Common myeloid progenitor, CD34-positive (primary cell): ENCODE measurements at regions not wholly inside any gene's neighbourhood (a gene's known extent, or its start where the extent isn't known, plus 50 kb on each side); places are given as distances from the start of the nearest gene placed in this dataset.

Source experiments
- CTCF ChIA-PET: fragments of 350-600 bp; sonication (Branson Sonifier 250); formaldehyde crosslinking; loops from one replicate; lab custom pipeline; 2021; ENCODE audit warnings: antibody characterized with exemption; lab: Charles Lee
- POLR2A ChIA-PET: fragments of 350-600 bp; sonication (Branson Sonifier 250); formaldehyde crosslinking; loops from one replicate; lab custom pipeline; 2021; ENCODE audit warnings: antibody characterized with exemption; lab: Charles Lee
- DNase-seq, 3 donors: peaks; one replicate each; pipeline versions ENCODE4 v3.0.0 to v3.0.0-alpha.2; 2013
- H3K27ac ChIP-seq, 2 experiments: 1 replicate in 1 of 2; 2 replicates in 1 of 2; pipeline ENCODE4 v1.7.0; 2013; ENCODE audit warnings: inconsistent platforms in 2 of 2, low read length in 2 of 2, mild to moderate bottlenecking in 2 of 2, low read depth in 1 of 2, moderate library complexity in 1 of 2; ENCODE audit not compliant: severe bottlenecking in 2 of 2, insufficient read depth in 1 of 2, poor library complexity in 1 of 2
- H3K27me3 ChIP-seq, 5 experiments: replicated peaks in 2 of 5; 1 replicate in 3 of 5; 2 replicates in 2 of 5; pipeline versions ENCODE4 v1.6.1 to v1.7.0; 2013; ENCODE audit warnings: low read length in 4 of 5, mild to moderate bottlenecking in 2 of 5, moderate library complexity in 2 of 5, inconsistent platforms in 1 of 5; ENCODE audit not compliant: insufficient read depth in 5 of 5, control insufficient read depth in 4 of 5
- H3K36me3 ChIP-seq, 4 experiments: 1 replicate in 2 of 4; 2 replicates in 2 of 4; pipeline versions ENCODE4 v1.6.1 to v1.7.0; 2013; ENCODE audit warnings: low read length in 3 of 4, control low read depth in 1 of 4, mild to moderate bottlenecking in 1 of 4; ENCODE audit not compliant: control insufficient read depth in 4 of 4, insufficient read depth in 4 of 4
- H3K4me1 ChIP-seq, 4 experiments: 1 replicate in 3 of 4; 2 replicates in 1 of 4; pipeline versions ENCODE4 v1.6.1 to v1.7.1; 2013; ENCODE audit warnings: low read length in 3 of 4, mild to moderate bottlenecking in 3 of 4, control low read depth in 1 of 4, inconsistent platforms in 1 of 4, moderate library complexity in 1 of 4; ENCODE audit not compliant: control insufficient read depth in 4 of 4, insufficient read depth in 4 of 4; ENCODE audit errors: control extremely low read depth in 1 of 4
- H3K4me3 ChIP-seq, 7 experiments: 1 replicate in 4 of 7; 2 replicates in 3 of 7; pipeline versions ENCODE4 v1.5.1 to v1.7.0; 2013; ENCODE audit warnings: mild to moderate bottlenecking in 7 of 7, low read length in 6 of 7, moderate library complexity in 6 of 7, inconsistent platforms in 2 of 7, low read depth in 2 of 7, control low read depth in 1 of 7; ENCODE audit not compliant: insufficient read depth in 4 of 7, control insufficient read depth in 1 of 7; ENCODE audit errors: extremely low read depth in 1 of 7
- H3K9me3 ChIP-seq, 5 experiments: 1 replicate in 4 of 5; 2 replicates in 1 of 5; pipeline versions ENCODE4 v1.6.1 to v1.7.1; 2013; ENCODE audit warnings: low read length in 4 of 5, mild to moderate bottlenecking in 2 of 5, inconsistent platforms in 1 of 5, low read depth in 1 of 5, moderate library complexity in 1 of 5; ENCODE audit not compliant: control insufficient read depth in 4 of 5, insufficient read depth in 2 of 5; ENCODE audit errors: control extremely low read depth in 1 of 5
- WGBS: methylation state at CpG from one replicate; pipeline ENCODE4 v1.1.5; 2013; ENCODE audit not compliant: insufficient coverage; 5-methylcytosine and 5-hydroxymethylcytosine counted together

DNA sequence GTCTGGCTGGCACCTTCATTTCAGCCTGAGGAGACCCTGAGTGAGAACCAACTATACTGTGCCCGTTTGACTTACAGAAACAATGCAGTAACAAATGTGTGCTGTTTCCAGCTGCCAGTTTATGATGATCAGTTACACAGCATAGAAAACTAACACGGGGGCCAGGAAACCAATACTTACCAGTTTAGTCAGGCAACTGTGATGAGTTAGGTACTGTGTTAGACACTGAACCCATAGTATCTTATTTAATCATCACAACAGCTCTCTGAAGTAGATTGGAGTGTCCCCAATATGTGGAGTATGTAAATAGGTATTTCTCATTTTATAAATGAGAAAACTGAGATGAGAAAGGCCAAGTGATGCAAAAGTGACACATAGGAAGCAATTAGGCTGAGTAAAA, 620.9 kb upstream of the KLF12 start:
- no peak overlapping the region for H3K4me3 ChIP-seq
- H3K27me3 ChIP-seq = no peaks in the 10 kb centered on the region
- H3K27ac ChIP-seq = no peak overlapping the region
- no peak for DNase-seq
- ChIA-PET POLR2A (no interaction called here), CTCF (no interaction called here)
- H3K9me3 ChIP-seq = no peaks in the 10 kb centered on the region
- no peaks in the 10 kb centered on the region for H3K4me1 ChIP-seq
- H3K36me3 ChIP-seq = no peaks in the 10 kb centered on the region
- 90% methylated on average over 1 of the region's 2 CpGs for WGBS

DNA sequence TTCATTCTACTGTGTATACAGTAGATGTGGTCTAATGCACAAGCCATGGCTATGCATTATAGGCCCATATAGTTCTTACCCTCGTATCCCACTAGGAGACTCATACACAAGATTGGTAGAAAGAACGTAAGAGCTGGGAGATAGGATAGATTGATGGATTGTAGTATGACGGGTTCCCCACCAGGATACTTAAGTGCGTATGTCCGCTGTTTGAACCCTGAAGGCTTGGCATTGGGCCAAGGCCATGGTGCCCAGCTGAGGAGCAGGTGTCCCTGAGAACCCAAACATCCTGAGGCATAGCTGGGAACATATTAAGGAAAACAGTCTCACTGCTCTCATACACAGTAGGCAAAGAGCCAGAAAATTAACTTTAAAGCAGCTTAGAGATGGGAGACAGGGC, 617.5 kb upstream of the KLF12 start:
- Histone ChIP-seq H3K4me1 (no peaks in the 10 kb centered on the region), H3K36me3 (no peaks in the 10 kb centered on the region), H3K27ac (no peak overlapping the region), H3K9me3 (no peaks in the 10 kb centered on the region), H3K4me3 (no peak overlapping the region), H3K27me3 (no peaks in the 10 kb centered on the region)
- ChIA-PET POLR2A (no interaction called here), CTCF (no interaction called here)
- WGBS = 97% methylated on average over 4 of the region's 5 CpGs
- DNase-seq = no peak

DNA sequence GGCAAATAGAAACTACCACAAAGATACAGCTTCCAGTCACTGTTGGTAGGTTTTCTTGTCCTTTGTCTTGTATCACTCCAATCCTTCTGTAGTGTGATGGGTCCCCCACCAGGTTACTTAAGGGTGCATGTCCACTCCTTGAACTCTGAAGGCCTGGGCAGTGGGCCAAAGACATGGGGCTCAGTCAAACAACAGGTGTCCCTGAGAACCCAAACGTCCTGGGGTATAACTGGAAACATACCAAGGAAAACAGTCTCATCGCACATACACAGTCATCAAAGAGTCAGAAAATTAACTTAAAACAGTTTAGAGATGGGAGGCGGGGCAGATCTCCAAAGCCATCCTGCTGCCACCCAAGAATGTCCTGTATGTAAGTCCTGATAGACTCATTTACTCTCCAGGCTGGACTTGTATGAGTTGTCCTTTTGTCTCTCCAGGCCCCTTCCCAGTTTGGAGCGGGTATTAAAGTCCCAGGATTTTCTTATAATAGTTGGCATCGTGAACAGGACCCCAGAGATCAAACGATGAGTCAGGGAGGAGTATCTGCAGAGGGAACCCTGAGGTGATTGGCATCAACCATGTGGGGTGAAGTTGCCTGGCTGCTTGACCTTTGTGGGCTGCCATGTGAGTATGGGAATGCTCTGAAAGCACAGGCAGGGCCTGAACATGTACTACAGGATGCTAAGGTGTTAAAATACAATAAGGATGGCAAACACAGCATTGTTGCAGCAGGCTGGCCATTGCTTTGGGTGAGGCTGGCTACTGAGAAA, 613.2 kb upstream of the KLF12 start:
- Histone ChIP-seq H3K4me3 (no peak overlapping the region), H3K36me3 (no peaks in the 10 kb centered on the region), H3K4me1 (no peaks in the 10 kb centered on the region), H3K27me3 (no peaks in the 10 kb centered on the region), H3K27ac (no peak overlapping the region), H3K9me3 (no peaks in the 10 kb centered on the region)
- POLR2A ChIA-PET = no interaction called here
- CTCF ChIA-PET = no interaction called here
- DNase-seq = no peak
- WGBS = 86% methylated on average over 6 of the region's 6 CpGs

DNA sequence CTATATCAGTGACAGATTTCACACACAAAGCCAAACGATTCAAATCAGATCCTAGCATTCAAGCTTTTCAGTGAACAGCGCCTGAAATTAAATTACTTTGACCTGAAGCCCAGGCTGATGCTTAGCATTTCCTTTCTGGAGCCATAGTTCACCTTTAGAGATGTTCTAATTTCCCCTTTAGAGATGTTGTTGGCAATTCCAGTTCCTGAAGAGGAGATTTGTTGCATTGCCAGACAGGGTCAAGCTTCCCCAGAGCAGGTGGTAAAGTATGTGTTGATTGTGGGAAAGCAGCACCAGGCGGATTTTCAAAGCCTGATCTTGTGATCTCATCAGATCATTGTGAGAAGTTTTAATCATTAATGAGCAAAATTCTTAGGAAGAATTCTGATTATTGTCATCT, 609.8 kb upstream of the KLF12 start:
- WGBS = 86% methylated on average over 2 of the region's 3 CpGs
- ChIA-PET CTCF (no interaction called here), POLR2A (no interaction called here)
- H3K4me1 ChIP-seq = no peaks in the 10 kb centered on the region
- peaks cover 0 to 3% (median 0%) of the 10 kb centered on the region in 5 experiments for H3K27me3 ChIP-seq
- no peak for DNase-seq
- no peak overlapping the region for H3K27ac ChIP-seq
- H3K36me3 ChIP-seq = no peaks in the 10 kb centered on the region
- no peak overlapping the region for H3K4me3 ChIP-seq
- H3K9me3 ChIP-seq = no peaks in the 10 kb centered on the region

DNA sequence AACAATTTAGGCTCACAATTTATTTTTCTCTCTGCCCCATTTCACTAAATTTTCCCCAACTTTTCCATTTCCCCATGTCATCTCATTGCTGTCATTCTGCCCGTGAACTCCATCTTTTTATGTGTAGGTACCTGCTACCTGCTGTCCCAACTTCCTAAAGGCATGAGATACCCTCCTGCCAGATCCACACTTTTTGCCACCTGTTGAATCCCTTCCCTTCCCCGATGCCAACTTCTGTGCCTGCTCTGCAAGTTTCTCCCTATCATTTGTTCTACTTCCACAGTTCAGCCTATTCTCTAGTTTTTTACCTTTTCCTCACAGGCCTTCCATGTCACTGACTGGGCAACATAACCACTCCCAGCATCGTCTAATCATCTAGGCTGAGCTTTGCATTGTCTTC, 607.5 kb upstream of the KLF12 start:
- POLR2A ChIA-PET = no interaction called here
- 100% methylated on average over 2 of the region's 3 CpGs for WGBS

DNA sequence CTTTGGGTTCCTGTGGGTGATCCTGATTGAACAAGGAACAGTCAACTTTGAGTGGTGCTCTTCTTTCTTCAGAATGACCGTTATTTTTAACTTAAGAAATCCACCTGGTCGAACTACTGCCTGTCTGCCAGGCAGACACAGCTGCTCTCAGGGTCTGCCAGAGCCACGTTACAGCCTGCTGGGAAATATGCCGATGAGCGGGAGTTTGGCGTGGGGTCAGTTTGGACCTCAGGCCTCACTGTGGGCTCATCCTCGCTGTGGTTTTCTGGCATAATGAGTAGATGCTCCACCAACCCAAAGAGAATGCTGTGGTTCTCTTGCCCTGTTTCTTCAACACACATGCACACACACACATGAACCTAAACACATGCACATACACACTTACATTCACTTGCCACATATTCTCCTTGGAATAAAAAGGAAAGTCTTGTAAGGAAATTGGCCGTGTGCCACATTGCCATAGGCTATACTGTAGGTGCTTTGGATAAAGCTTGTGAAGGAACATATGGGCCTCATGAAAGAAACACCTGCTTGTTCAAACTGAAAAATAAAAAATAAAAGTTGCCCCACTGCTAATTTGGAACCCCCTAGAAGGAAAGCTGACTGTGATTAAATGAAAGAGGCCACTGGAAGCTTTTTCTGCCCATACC, 598.7 kb upstream of the KLF12 start:
- Histone ChIP-seq H3K27ac (no peak overlapping the region), H3K4me1 (no peaks in the 10 kb centered on the region), H3K27me3 (no peaks in the 10 kb centered on the region), H3K9me3 (no peaks in the 10 kb centered on the region), H3K36me3 (no peaks in the 10 kb centered on the region), H3K4me3 (no peak overlapping the region)
- CTCF ChIA-PET = no interaction called here
- no peak for DNase-seq
- WGBS = 91% methylated on average over 7 of the region's 8 CpGs
- POLR2A ChIA-PET = no interaction called here

More for the DNA sequence above, 607.5 kb upstream of the KLF12 start:
- H3K9me3 ChIP-seq = no peaks in the 10 kb centered on the region
- H3K27ac ChIP-seq = no peak overlapping the region
- no peak for DNase-seq
- peaks cover 0 to 3% (median 0%) of the 10 kb centered on the region in 5 experiments for H3K27me3 ChIP-seq
- no peak overlapping the region for H3K4me3 ChIP-seq
- H3K4me1 ChIP-seq = no peaks in the 10 kb centered on the region
- H3K36me3 ChIP-seq = no peaks in the 10 kb centered on the region
- CTCF ChIA-PET = no interaction called here

DNA sequence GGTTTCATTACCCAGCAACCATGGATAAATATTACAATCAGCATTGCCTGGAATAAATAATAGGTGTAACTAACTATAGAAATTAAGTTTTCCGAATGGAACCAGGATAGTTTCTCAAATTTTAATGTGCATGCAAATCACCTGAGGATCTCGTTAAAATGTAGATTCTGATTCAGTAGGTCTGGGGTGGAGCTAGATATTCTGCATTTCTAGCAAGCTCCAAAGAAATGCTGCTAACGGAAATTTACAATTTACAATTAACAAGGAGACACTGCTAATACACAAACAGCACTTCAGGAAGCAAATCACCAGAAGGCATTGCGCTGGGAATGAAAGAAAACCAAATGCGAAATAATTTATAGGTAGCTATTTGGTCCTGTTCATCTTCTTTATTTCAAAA, 597.5 kb upstream of the KLF12 start:
- no peaks in the 10 kb centered on the region for H3K4me1 ChIP-seq
- POLR2A ChIA-PET = no interaction called here
- H3K4me3 ChIP-seq = no peak overlapping the region
- H3K9me3 ChIP-seq = no peaks in the 10 kb centered on the region
- DNase-seq = no peak
- H3K27me3 ChIP-seq = no peaks in the 10 kb centered on the region
- H3K27ac ChIP-seq = no peak overlapping the region
- H3K36me3 ChIP-seq = no peaks in the 10 kb centered on the region
- CTCF ChIA-PET = no interaction called here
- 80% methylated on average over 1 of the region's 5 CpGs for WGBS
